ENCODE measurements at regions not wholly inside any gene's neighbourhood (a gene's known extent, or its start where the extent isn't known, plus 50 kb on each side); places are given as distances from the start of the nearest gene placed in this dataset.

DNA sequence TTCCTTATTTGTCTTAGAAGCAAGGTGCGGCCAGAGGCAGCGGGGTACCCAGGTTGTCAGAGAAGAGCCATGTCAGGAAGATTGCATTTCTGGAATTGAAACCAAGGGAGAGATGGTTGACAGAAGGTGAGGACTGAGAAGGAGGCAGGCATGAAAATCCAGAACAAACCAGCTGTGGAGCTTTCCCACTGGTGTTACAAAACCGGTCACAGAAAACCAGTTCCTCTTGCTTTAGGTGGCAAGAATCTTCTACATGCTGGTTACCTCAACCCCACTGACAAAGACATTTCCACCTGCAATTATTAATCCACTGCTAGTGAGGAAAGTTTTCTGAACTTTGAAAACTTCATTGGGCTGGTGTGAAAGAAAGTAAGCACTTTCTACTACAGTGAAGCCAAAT, 64.0 kb upstream of the MED4 start:
- Histone ChIP-seq H3K27ac (ENCODE audit: low read depth, low read length, poor library complexity, severe bottlenecking) (no peak overlapping the region), H3K4me2 (ENCODE audit: low read length) (no peak overlapping the region), H3K4me1 (ENCODE audit: insufficient read depth, low read length, severe bottlenecking) (peaks cover 17% of the 10 kb centered on the region), H3K9me3 (ENCODE audit: low read length) (no peaks in the 10 kb centered on the region), H3F3A (ENCODE audit: insufficient read depth, low read length) (no peaks in the 10 kb centered on the region), H3K9me2 (ENCODE audit: low read depth, low read length) (no peaks in the 10 kb centered on the region), H3K27me3 (ENCODE audit: insufficient read depth, low read length) (no peaks in the 10 kb centered on the region), H3K79me2 (ENCODE audit: insufficient read depth, low read length) (no peaks in the 10 kb centered on the region), H3K9ac (ENCODE audit: low read length) (no peak overlapping the region), H3K36me3 (ENCODE audit: insufficient read depth, low read length) (no peaks in the 10 kb centered on the region), H4K20me1 (ENCODE audit: insufficient read depth, low read length) (no peaks in the 10 kb centered on the region), H3K4me3 (ENCODE audit: low read depth, low read length, poor library complexity, severe bottlenecking) (no peak overlapping the region), H2AFZ (ENCODE audit: low read length) (no peak overlapping the region)
- no peak for TF ChIP-seq EZH2 (IDR thresholded peaks at IDR 0.05; ENCODE audit: borderline replicate concordance, low read length)
- TF ChIP-seq, protein P1, sequence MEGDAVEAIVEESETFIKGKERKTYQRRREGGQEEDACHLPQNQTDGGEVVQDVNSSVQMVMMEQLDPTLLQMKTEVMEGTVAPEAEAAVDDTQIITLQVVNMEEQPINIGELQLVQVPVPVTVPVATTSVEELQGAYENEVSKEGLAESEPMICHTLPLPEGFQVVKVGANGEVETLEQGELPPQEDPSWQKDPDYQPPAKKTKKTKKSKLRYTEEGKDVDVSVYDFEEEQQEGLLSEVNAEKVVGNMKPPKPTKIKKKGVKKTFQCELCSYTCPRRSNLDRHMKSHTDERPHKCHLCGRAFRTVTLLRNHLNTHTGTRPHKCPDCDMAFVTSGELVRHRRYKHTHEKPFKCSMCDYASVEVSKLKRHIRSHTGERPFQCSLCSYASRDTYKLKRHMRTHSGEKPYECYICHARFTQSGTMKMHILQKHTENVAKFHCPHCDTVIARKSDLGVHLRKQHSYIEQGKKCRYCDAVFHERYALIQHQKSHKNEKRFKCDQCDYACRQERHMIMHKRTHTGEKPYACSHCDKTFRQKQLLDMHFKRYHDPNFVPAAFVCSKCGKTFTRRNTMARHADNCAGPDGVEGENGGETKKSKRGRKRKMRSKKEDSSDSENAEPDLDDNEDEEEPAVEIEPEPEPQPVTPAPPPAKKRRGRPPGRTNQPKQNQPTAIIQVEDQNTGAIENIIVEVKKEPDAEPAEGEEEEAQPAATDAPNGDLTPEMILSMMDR (IDR thresholded peaks at IDR 0.05; ENCODE audit: low read length), result no peak

DNA sequence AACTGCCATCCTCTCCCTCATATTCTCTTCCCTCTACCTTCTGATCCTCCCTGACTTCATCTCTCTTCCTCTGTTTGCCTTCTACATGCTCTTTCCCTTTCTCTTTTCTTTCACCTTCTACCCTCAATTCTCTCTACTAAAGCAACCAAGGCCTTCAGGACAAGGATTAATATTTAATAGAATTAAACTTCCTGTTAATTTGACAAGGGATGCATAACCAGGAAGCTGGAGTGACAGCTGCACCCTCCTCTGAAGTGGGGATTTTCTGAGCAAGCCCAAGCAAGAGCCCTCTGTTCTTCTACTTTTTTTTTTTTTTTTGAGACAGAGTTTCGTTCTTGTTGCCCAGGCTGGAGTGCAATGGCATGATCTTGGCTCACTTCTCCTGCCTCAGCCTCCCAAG, 63.4 kb upstream of the MED4 start:
- H3K4me3 ChIP-seq (ENCODE audit: low read depth, low read length, poor library complexity, severe bottlenecking), result no peak overlapping the region
- H3K9ac ChIP-seq (ENCODE audit: low read length), result no peak overlapping the region

DNA sequence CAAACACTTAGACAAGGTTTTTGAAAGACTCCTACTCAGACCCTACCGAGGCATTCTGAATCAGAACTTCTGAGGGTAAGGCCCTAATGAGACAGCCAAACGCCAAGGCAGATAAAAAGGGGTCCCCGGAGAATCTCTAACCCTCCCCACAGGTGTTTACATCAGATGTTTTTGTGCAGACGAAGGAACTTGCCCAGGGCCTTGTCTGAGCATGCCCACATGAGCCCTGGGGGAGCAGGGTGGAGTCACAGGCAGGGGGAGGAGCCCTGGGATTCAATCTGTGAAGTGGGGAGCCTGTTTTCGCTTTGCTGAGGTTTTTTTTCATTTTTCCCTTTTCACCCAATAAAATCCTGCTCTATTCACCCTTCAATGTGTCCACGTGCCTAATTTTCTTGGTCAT, 61.6 kb upstream of the MED4 start:
- Histone ChIP-seq H3K9me3 (ENCODE audit: low read length) (no peaks in the 10 kb centered on the region), H3F3A (ENCODE audit: insufficient read depth, low read length) (no peaks in the 10 kb centered on the region), H2AFZ (ENCODE audit: low read length) (peak overlapping the region; percentile 95), H3K9ac (ENCODE audit: low read length) (no peak overlapping the region), H3K79me2 (ENCODE audit: insufficient read depth, low read length) (no peaks in the 10 kb centered on the region), H3K4me1 (ENCODE audit: insufficient read depth, low read length, severe bottlenecking) (peaks cover 8% of the 10 kb centered on the region), H3K27me3 (ENCODE audit: insufficient read depth, low read length) (no peaks in the 10 kb centered on the region), H3K27ac (ENCODE audit: low read depth, low read length, poor library complexity, severe bottlenecking) (no peak overlapping the region), H3K4me2 (ENCODE audit: low read length) (peak overlapping the region; percentile 53), H3K9me2 (ENCODE audit: low read depth, low read length) (no peaks in the 10 kb centered on the region), H3K4me3 (ENCODE audit: low read depth, low read length, poor library complexity, severe bottlenecking) (peak overlapping the region; percentile 32), H4K20me1 (ENCODE audit: insufficient read depth, low read length) (no peaks in the 10 kb centered on the region), H3K36me3 (ENCODE audit: insufficient read depth, low read length) (no peaks in the 10 kb centered on the region)
- TF ChIP-seq, protein P1 (IDR thresholded peaks at IDR 0.05; ENCODE audit: low read length), result no peak
- TF ChIP-seq EZH2 (IDR thresholded peaks at IDR 0.05; ENCODE audit: borderline replicate concordance, low read length), result no peak

More for the DNA sequence above, 63.4 kb upstream of the MED4 start:
- no peaks in the 10 kb centered on the region for H3F3A ChIP-seq (ENCODE audit: insufficient read depth, low read length)
- H3K9me2 ChIP-seq (ENCODE audit: low read depth, low read length), result no peaks in the 10 kb centered on the region
- no peaks in the 10 kb centered on the region for H4K20me1 ChIP-seq (ENCODE audit: insufficient read depth, low read length)
- no peak overlapping the region for H3K27ac ChIP-seq (ENCODE audit: low read depth, low read length, poor library complexity, severe bottlenecking)
- no peak overlapping the region for H2AFZ ChIP-seq (ENCODE audit: low read length)
- no peaks in the 10 kb centered on the region for H3K27me3 ChIP-seq (ENCODE audit: insufficient read depth, low read length)
- H3K4me2 ChIP-seq (ENCODE audit: low read length), result no peak overlapping the region
- H3K36me3 ChIP-seq (ENCODE audit: insufficient read depth, low read length), result no peaks in the 10 kb centered on the region
- H3K4me1 ChIP-seq (ENCODE audit: insufficient read depth, low read length, severe bottlenecking), result peaks cover 17% of the 10 kb centered on the region
- no peaks in the 10 kb centered on the region for H3K9me3 ChIP-seq (ENCODE audit: low read length)
- H3K79me2 ChIP-seq (ENCODE audit: insufficient read depth, low read length), result no peaks in the 10 kb centered on the region
- TF ChIP-seq, protein P1 (IDR thresholded peaks at IDR 0.05; ENCODE audit: low read length), result no peak
- TF ChIP-seq EZH2 (IDR thresholded peaks at IDR 0.05; ENCODE audit: borderline replicate concordance, low read length), result no peak
